Trophoblast cell (in vitro differentiated cells and primary cell): ENCODE measurements at regions not wholly inside any gene's neighbourhood (a gene's known extent, or its start where the extent isn't known, plus 50 kb on each side); places are given as distances from the start of the nearest gene placed in this dataset.
"Not testable (repeated sequence)": the region's sequence is repeated elsewhere in the genome, so short reads cannot be mapped to it uniquely, and the experiment has no call there.

ENCODE experiments used
- DNase-seq, 2 donors: peaks; one replicate each; pipeline ENCODE4 v3.0.0-alpha.2; 2016
- H2AFZ ChIP-seq: 2 replicates; pipeline ENCODE4 v1.6.1; 2013; ENCODE audit warnings: low read length, moderate library complexity, mild to moderate bottlenecking; ENCODE audit not compliant: insufficient read depth, poor library complexity
- H2AK5ac ChIP-seq: 2 replicates; pipeline ENCODE4 v1.6.1; 2013; ENCODE audit warnings: mild to moderate bottlenecking, low read length
- H2BK120ac ChIP-seq: 2 replicates; pipeline ENCODE4 v1.6.1; 2013; ENCODE audit warnings: low read length, mild to moderate bottlenecking, moderate library complexity; ENCODE audit not compliant: insufficient read depth, poor library complexity
- H2BK12ac ChIP-seq: 2 replicates; pipeline ENCODE4 v1.6.1; 2013; ENCODE audit warnings: mild to moderate bottlenecking, low read length, moderate library complexity
- H2BK5ac ChIP-seq: 2 replicates; pipeline ENCODE4 v1.6.1; 2013; ENCODE audit warnings: low read length, low read depth, moderate library complexity, mild to moderate bottlenecking; ENCODE audit not compliant: poor library complexity
- H3K14ac ChIP-seq: 2 replicates; pipeline ENCODE4 v1.6.1; 2013; ENCODE audit warnings: mild to moderate bottlenecking, low read length
- H3K18ac ChIP-seq: 2 replicates; pipeline ENCODE4 v1.6.1; 2013; ENCODE audit warnings: mild to moderate bottlenecking, low read length
- H3K23ac ChIP-seq: 2 replicates; pipeline ENCODE4 v1.6.1; 2013; ENCODE audit warnings: low read length
- H3K27ac ChIP-seq: 2 replicates; pipeline ENCODE4 v1.5.1; 2013; ENCODE audit warnings: low read depth, mild to moderate bottlenecking, inconsistent platforms, low read length, moderate library complexity
- H3K27me3 ChIP-seq: 2 replicates; pipeline ENCODE4 v1.6.1; 2013; ENCODE audit warnings: inconsistent platforms, mild to moderate bottlenecking, low read length, moderate library complexity; ENCODE audit not compliant: insufficient read depth
- H3K36me3 ChIP-seq, 2 experiments: 1 replicate in 1 of 2; 2 replicates in 1 of 2; pipeline ENCODE4 v1.6.1; 2013; ENCODE audit warnings: low read length in 2 of 2, mild to moderate bottlenecking in 2 of 2, moderate library complexity in 1 of 2; ENCODE audit not compliant: insufficient read depth in 2 of 2, control insufficient read depth in 1 of 2
- H3K4ac ChIP-seq: 2 replicates; pipeline ENCODE4 v1.6.1; 2013; ENCODE audit warnings: low read depth, mild to moderate bottlenecking, low read length, moderate library complexity
- H3K4me1 ChIP-seq, 2 experiments: 1 replicate in 1 of 2; 2 replicates in 1 of 2; pipeline ENCODE4 v1.6.1; 2013; ENCODE audit warnings: low read length in 2 of 2, mild to moderate bottlenecking in 2 of 2, moderate library complexity in 1 of 2; ENCODE audit not compliant: insufficient read depth in 2 of 2, control insufficient read depth in 1 of 2
- H3K4me2 ChIP-seq: 2 replicates; pipeline ENCODE4 v1.6.1; 2013; ENCODE audit warnings: inconsistent platforms, mild to moderate bottlenecking, low read length, moderate library complexity
- H3K4me3 ChIP-seq: 2 replicates; pipeline ENCODE4 v1.5.1; 2013; ENCODE audit warnings: mild to moderate bottlenecking, low read depth, low read length, inconsistent platforms
- H3K79me1 ChIP-seq: one replicate; pipeline ENCODE4 v1.6.1; 2013; ENCODE audit warnings: low read length
- H3K79me2 ChIP-seq: 2 replicates; pipeline ENCODE4 v1.6.1; 2013; ENCODE audit warnings: low read length, mild to moderate bottlenecking; ENCODE audit not compliant: control insufficient read depth, insufficient read depth, poor library complexity
- H3K9ac ChIP-seq: 2 replicates; pipeline ENCODE4 v1.6.1; 2013; ENCODE audit warnings: mild to moderate bottlenecking, low read length
- H3K9me3 ChIP-seq: 2 replicates; pipeline ENCODE4 v1.6.1; 2013; ENCODE audit warnings: low read depth, mild to moderate bottlenecking, control low read depth, inconsistent platforms, low read length; ENCODE audit not compliant: insufficient read depth
- H4K12ac ChIP-seq: 2 replicates; pipeline ENCODE4 v1.6.1; 2013; ENCODE audit warnings: low read depth, mild to moderate bottlenecking, low read length, moderate library complexity
- H4K8ac ChIP-seq: 2 replicates; pipeline ENCODE4 v1.6.1; 2013; ENCODE audit warnings: low read depth, mild to moderate bottlenecking, low read length, moderate library complexity
- H4K91ac ChIP-seq: one replicate; pipeline ENCODE4 v1.6.1; 2013; ENCODE audit warnings: low read depth, mild to moderate bottlenecking, low read length, moderate library complexity
- WGBS: extraction: QIAGEN DNeasy Blood & Tissue Kit; methylation state at CpG from one replicate; pipeline ENCODE4 v1.1.7; 2013; ENCODE audit warnings: missing lambda C conversion rate; ENCODE audit not compliant: insufficient read length, insufficient coverage; ENCODE audit errors: extremely low coverage; 5-methylcytosine and 5-hydroxymethylcytosine counted together

GRCh38 chr11:36738292-36738861 is 140.3 kb upstream of the RAG2 start:
- Histone ChIP-seq H2BK5ac (no peak overlapping the region), H3K79me2 (no peaks in the 10 kb centered on the region), H4K8ac (no peak overlapping the region), H3K4me3 (no peak overlapping the region), H2BK120ac (no peak overlapping the region), H3K4ac (no peak overlapping the region), H3K36me3 (no peaks in the 10 kb centered on the region), H4K91ac (no peak overlapping the region), H3K27ac (no peak overlapping the region), H3K9me3 (no peaks in the 10 kb centered on the region), H3K18ac (no peak overlapping the region), H3K79me1 (no peaks in the 10 kb centered on the region), H2AK5ac (no peak overlapping the region), H4K12ac (no peak overlapping the region), H3K27me3 (no peaks in the 10 kb centered on the region), H2AFZ (no peak overlapping the region), H3K4me1 (no peaks in the 10 kb centered on the region), H3K4me2 (no peak overlapping the region), H3K23ac (no peak overlapping the region), H3K9ac (no peak overlapping the region), H2BK12ac (no peak overlapping the region), H3K14ac (no peak overlapping the region)
- no CpG with 5 or more reads among the region's 3 CpGs for WGBS
- no peak for DNase-seq

GRCh38 chr11:36736103-36736502 is 138.1 kb upstream of the RAG2 start:
- H3K4me2 ChIP-seq, result no peak overlapping the region

GRCh38 chr11:36733721-36734120 is 135.7 kb upstream of the RAG2 start:
- not testable (repeated sequence) for H2AFZ ChIP-seq, H3K79me2 ChIP-seq, H3K27me3 ChIP-seq, H3K9ac ChIP-seq, H3K18ac ChIP-seq, H2AK5ac ChIP-seq, H4K12ac ChIP-seq, H2BK5ac ChIP-seq, H3K27ac ChIP-seq, H2BK12ac ChIP-seq, H3K36me3 ChIP-seq, H3K14ac ChIP-seq, H3K4ac ChIP-seq, H3K4me3 ChIP-seq, H2BK120ac ChIP-seq, H3K4me1 ChIP-seq, H3K79me1 ChIP-seq, DNase-seq, H3K9me3 ChIP-seq, H4K8ac ChIP-seq, H3K23ac ChIP-seq, H4K91ac ChIP-seq, H3K4me2 ChIP-seq
- WGBS, result no CpG with 5 or more reads among the region's 10 CpGs

More at GRCh38 chr11:36736103-36736502, 138.1 kb upstream of the RAG2 start:
- no peak overlapping the region for H3K4ac ChIP-seq
- H4K91ac ChIP-seq, result no peak overlapping the region
- H3K79me2 ChIP-seq, result no peaks in the 10 kb centered on the region
- no peaks in the 10 kb centered on the region for H3K79me1 ChIP-seq
- no peaks in the 10 kb centered on the region for H3K9me3 ChIP-seq
- no peak overlapping the region for H3K14ac ChIP-seq
- no peak overlapping the region for H4K12ac ChIP-seq
- no peaks in the 10 kb centered on the region for H3K4me1 ChIP-seq
- no peak overlapping the region for H2BK5ac ChIP-seq
- no peaks in the 10 kb centered on the region for H3K27me3 ChIP-seq
- H2AK5ac ChIP-seq, result no peak overlapping the region
- no peak overlapping the region for H2AFZ ChIP-seq
- no peak for DNase-seq
- H3K27ac ChIP-seq, result no peak overlapping the region
- no CpG with 5 or more reads among the region's 3 CpGs for WGBS
- no peak overlapping the region for H2BK120ac ChIP-seq
- H3K9ac ChIP-seq, result no peak overlapping the region
- H3K36me3 ChIP-seq, result no peaks in the 10 kb centered on the region
- no peak overlapping the region for H4K8ac ChIP-seq
- no peak overlapping the region for H3K18ac ChIP-seq
- H3K23ac ChIP-seq, result no peak overlapping the region
- no peak overlapping the region for H3K4me3 ChIP-seq
- H2BK12ac ChIP-seq, result no peak overlapping the region

- no peak for DNase-seq
- H3K23ac ChIP-seq, result no peak overlapping the region
- no CpG with 5 or more reads among the region's 2 CpGs for WGBS
- H3K4me2 ChIP-seq, result no peak overlapping the region
- no peak overlapping the region for H3K14ac ChIP-seq
- H2AK5ac ChIP-seq, result no peak overlapping the region
- H2BK5ac ChIP-seq, result no peak overlapping the region
- no peak overlapping the region for H4K91ac ChIP-seq
- H2AFZ ChIP-seq, result no peak overlapping the region
- no peak overlapping the region for H3K4me3 ChIP-seq
- no peak overlapping the region for H4K8ac ChIP-seq
- H3K4me1 ChIP-seq, result no peaks in the 10 kb centered on the region
- no peak overlapping the region for H3K9ac ChIP-seq
- no peaks in the 10 kb centered on the region for H3K79me1 ChIP-seq
- no peaks in the 10 kb centered on the region for H3K36me3 ChIP-seq
- no peak overlapping the region for H2BK12ac ChIP-seq
- H3K27me3 ChIP-seq, result no peaks in the 10 kb centered on the region
- H4K12ac ChIP-seq, result no peak overlapping the region
- H3K18ac ChIP-seq, result no peak overlapping the region
- no peaks in the 10 kb centered on the region for H3K79me2 ChIP-seq
- H3K9me3 ChIP-seq, result no peaks in the 10 kb centered on the region
- no peak overlapping the region for H3K4ac ChIP-seq
- no peak overlapping the region for H2BK120ac ChIP-seq
- H3K27ac ChIP-seq, result no peak overlapping the region
These were observed 132.7 kb upstream of the RAG2 start for GRCh38 chr11:36730761-36731160.
